Activated T-helper 1 cell treated with anti-CD3 and anti-CD28 coated beads, Interleukin-2, amount 50 U/mL, for 16 hours (primary cell): ENCODE measurements at regions not wholly inside any gene's neighbourhood (a gene's known extent, or its start where the extent isn't known, plus 50 kb on each side); places are given as distances from the start of the nearest gene placed in this dataset.
"Not testable (repeated sequence)": the region's sequence is repeated elsewhere in the genome, so short reads cannot be mapped to it uniquely, and the experiment has no call there.

ENCODE experiments used
- DNase-seq, 2 donors: peaks; one replicate each; pipeline ENCODE4 v3.0.0-alpha.2; 2020; ENCODE audit warnings: low read depth in 1 of 2, low spot score in 1 of 2

DNA sequence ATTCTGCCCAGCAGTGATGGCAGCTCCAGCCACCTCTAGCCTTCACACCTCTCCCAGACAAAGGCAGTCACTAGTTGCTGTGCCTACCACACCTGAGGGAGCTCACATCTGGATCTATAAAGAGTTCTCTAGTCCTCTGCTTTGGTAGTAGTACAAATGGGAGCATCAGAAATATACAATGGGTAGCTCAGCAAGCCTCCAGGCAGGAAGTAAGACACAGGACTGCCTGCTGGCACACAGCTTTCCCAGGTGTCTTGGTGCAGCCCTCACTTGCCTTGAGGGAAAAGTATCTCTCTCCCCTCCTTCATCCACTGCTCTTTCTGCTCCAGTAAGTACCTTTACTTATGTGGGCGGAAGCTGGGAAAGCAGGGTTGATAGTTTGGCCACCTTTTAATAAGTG lies 212.9 kb upstream of the SLC7A11 start:
- DNase-seq = no peak

DNA sequence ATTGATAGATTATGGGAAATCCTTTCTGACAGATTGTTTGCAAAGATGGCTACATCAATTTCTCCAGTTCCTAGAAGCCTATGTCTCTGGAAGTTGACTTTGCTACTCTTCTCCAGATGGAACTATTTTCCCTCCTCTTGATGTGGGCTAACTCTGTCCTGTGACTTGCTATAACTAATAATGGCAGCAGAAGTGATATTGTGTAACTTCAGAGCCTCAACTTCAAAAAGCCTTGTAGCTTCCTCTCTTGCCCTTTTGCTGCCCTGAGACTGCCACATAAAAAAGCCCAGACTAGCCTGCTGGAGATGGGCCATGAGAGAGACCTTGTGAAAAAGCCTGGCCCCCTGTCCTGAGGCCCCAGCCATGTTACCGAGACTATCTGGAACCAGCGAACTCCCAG lies 210.7 kb upstream of the SLC7A11 start:
- no peak for DNase-seq

DNA sequence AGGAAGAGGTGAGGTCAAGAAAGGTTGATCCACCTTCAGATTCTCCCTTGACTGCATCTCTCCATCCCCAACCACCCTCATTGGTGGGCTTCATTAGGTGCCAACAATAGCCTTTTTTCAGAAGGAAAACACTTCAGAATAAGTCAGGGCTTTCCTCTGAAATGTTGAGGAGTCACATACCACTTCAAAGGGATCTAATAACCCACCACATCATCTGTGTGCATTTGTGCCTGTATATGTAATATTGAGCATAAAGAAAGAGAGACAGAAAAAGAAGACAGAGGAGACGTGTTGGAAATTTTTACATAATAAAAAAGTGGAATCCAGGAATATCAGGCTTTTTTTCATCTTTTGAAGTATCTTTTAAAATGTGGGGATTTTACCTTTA lies 209.1 kb upstream of the SLC7A11 start:
- no peak for DNase-seq

DNA sequence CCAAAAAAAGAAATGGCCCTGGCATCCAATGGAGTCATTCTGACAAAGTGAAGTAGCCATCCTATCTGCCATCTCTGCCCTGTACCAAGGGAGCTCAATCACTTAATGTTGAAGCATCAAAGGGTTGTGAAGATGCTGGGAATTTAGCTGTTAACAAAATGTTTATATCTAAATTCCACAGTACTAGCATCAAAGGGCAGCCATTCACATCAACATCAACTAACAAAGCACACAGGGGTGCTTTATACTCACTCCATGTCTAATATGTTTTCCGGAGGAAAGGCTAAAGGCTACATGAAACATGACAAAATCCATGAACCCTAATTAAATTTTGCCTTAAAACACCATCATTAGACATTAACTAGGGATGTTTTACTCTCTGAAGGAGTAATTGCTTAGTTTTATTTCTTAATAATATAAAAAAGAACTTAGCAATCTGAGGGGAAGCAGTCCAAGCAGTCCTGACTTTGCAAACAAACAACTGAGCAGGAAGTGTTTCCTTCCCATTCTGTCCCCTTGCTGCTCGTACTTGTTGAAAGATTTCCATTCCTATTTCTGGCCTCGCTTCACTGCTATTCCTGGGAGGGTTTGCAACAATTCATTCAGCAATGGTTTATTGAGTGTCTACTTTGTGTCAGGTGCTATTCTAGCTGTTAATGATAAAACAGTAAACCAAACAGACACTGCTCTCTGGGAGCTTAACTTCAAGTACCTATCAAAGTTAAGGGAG lies 208.6 kb upstream of the SLC7A11 start:
- DNase-seq = no peak

DNA sequence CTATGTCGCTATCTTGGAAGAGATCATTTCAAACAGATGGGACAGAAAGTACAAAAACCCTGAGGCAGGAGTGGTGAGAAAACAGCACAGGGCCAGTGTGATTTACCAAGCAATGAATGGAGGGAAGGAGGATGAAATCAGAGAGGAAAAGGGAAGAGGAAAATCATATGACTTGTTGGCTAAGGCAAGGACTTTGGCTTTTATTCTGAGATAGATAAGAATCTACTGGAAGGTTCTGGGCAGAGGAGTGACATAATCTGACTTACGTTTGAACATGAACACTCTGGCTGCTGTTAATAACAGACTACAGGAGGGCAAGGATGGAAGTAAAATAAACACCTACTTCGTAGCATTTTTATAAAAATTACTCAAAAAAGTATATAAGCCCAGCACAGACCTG lies 207.8 kb upstream of the SLC7A11 start:
- no peak for DNase-seq

DNA sequence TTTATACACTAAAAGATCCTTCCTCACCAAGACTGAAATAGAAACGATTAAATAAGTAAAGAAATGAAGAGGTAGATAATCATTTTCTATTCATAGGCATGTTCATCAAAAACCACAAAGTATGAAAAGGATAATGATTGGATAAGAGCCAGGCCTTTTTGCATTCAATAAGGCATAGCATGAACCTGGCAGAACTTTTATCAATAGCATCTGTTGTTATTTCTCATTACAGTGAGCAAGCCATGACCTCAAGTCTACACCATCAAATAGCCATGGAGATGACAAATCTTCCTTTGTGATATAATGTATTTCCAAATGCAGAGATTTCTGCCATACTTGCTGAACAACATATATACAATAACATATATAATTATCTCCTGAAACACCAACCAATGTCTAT lies 206.0 kb upstream of the SLC7A11 start:
- no peak for DNase-seq

DNA sequence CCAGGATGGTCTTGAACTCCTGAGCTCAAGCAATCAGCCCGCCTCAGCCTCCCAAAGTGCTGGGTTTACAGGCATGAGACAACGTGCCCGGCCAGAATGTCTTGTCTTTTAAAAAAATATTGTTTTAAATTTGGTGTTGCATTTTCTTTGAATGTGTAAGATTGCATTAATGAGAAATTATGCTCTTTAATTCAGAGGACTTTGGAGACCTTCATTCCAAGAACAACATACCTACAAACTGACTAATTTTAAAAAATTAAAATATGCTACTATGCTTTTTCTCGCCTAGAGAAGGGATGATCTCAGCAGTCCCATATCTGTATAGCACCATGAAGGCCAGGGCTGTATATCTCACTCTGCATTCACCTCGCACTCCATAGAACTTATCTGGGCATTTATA lies 204.3 kb upstream of the SLC7A11 start:
- no peak for DNase-seq

DNA sequence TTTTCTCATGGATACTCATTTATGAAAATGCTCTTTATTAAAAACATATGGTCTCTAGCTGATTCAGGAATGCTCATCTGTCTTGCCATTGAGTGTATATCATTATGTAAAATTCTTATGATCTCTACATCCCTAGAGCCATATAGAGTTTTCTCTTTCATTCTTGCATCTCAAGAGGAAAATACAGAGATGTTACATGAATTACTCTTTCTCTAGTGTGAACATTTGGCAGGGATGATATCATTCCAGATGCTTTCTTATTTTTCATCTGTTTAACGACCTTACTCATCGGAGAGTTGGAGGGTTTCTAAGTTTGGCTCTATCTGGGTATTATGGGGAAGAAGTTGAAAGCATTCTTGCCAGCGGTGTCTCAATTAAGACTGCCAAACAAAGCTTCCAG lies 202.9 kb upstream of the SLC7A11 start:
- no peak for DNase-seq

DNA sequence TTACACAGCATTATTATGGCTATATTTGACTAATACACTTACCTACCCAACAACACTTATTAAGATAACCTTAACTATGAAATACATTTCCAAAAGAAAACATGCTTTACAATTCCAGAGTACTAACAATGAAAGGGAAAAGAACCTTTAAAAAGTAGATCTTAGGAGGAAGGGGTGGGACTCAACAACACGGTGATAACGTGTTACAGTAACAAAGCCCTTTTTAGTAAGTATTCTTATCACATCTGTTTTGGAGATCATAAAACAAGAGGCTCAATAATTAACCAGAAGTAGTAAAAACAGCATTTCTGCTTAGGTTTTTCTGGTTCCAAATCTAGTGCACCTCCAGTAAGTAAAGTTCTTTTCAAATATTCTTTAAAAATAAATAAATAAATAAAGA lies 202.1 kb upstream of the SLC7A11 start:
- DNase-seq = no peak

DNA sequence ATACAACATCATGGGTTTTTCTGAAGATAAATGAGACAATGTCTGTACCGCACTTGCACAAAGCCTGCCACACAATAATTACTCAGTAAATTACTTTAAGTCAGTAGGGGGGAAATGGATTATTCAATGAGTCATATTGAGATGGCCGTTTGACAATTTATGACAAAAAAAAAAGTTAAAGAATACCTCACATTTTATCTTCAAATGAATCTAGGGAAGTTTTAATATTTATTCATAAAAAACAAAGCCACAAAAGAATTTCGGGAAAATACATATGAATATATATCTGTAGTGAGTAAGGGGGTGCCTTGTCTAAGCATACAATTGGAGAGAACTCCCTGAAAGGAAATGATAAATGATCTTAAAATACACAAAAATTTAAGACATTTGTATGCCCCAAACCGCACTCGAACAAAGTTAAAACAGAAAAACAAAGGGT lies 197.0 kb upstream of the SLC7A11 start:
- no peak for DNase-seq

DNA sequence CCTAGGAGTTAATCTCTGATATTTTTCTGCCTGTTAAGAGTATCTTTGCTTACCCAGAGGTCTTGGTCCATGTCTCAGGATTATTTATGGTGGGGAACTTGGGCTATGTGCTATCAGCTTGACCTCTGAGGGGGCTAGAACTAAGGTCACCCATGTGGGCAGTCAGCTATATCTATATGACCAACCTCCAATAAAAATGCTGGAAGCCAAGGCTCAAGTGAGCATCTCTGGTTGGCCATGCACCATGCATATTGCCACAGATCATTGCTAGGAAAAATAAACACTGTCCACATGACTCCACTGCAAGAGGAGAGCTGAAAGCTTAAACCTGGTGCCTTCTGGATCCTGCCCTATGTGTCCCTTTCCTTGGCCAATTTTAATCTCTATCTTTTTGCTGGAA lies 196.5 kb upstream of the SLC7A11 start:
- DNase-seq = no peak

DNA sequence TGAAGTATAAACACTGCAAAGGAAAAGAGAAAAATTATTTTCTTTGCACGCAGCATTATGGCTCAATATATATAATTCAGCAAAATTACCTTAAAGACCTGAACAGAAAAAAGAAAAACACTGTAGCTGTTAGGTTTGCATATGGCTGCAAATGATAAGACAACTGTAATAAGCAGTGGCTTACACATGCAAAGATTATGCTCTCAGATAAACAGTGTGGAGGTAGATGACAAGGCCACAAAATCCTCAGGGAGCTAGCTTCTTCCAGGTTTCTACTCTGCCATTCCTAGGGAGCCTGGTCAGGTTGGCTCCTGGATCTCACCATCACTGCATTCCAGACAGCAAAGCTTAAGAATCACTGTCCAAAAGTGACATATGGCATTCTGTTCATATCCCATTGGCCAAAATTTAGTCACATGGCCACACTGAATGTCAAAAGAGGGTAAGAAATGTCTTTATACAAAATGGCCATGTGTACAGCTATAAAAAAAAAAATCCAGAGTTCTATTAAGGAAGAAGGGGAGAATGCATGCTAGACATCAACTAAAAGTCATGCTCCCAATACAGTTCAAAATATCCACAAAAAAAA lies 195.2 kb upstream of the SLC7A11 start:
- DNase-seq = no peak

DNA sequence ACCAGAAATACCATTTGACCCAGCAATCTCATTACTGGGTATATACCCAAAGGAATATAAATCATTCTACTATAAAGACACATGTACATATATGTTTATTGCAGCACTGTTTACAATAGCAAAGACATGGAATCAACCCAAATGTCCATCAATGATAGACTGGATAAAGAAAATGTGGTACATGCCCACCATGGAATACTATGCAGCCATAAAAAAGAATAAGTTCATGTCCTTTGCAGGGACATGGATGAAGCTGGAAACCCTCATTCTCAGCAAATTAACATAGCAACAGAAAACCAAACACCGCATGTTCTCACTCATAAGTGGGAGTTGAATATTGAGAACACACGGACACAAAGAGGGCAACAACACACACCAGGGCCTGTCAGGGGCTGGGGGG lies 193.6 kb upstream of the SLC7A11 start:
- DNase-seq = not testable (repeated sequence)

DNA sequence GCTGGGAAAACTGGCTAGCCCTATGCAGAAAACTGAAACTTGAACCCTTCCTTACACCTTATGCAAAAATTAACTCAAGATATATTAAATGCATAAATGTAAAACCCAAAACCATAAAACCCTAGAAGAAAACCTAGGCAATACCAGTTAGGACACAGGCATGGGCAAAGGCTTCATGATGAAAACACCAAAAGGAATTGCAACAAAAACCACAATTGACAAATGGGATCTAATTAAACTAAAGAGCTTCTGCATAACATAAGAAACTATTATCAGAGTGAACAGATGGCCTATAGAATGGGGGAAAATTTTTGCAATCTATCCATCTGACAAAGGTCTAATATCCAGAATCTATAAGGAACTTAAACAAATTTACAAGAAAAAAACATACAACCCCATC lies 192.9 kb upstream of the SLC7A11 start:
- not testable (repeated sequence) for DNase-seq

DNA sequence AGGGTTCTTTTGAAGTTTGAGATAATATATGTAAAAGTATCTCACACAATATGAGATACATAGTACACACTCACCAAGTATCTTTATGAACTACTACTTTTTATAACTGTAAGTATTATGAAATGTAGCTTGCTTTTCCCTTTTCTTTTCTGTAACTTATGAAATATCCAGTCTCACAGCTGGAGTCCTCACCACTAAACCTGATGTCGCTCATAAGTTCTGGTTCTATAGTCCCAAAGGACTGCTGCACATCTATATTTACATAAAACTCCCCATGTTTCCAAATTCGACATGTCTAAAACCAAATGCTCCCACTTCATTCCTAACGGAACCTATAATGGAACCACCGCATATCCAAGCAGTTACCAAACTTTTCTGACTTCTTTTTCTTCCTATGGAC lies 186.5 kb upstream of the SLC7A11 start:
- no peak for DNase-seq

DNA sequence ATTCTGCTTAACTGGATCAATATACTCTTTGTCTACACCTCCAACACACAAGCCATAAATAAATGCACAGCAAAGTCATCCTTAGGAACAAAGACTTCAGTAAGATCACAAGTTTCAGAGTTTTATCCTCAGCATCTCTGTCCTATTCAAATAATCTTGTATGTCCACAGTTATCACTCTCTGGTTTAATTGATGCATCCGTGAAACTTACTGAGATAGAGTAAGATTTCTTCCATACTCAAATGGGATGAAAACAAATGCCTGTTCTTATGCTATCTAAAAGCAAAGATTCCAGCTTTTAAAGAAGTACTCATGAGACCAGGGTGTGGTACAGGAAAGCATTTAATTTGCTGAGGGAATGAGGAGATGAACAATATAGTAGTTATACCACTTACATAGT lies 184.6 kb upstream of the SLC7A11 start:
- DNase-seq = no peak

DNA sequence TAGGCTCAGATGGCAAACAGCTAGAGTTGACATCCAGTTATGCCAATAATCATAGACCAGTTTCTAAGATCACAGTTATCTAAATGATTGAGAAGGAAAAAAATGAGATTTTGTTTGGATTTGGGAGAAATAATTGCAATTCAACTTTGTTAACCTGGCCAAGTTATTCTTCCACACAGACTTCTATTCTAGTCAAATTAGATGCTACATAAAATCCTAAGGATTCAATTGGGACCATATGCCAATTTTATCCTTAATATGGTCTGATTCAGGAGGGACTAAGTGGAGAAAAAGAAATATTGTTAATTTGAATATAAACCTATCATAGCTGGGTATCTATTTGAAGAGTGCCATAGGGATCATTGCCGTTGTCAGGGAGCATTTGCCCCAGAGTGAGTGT lies 178.3 kb upstream of the SLC7A11 start:
- no peak for DNase-seq

DNA sequence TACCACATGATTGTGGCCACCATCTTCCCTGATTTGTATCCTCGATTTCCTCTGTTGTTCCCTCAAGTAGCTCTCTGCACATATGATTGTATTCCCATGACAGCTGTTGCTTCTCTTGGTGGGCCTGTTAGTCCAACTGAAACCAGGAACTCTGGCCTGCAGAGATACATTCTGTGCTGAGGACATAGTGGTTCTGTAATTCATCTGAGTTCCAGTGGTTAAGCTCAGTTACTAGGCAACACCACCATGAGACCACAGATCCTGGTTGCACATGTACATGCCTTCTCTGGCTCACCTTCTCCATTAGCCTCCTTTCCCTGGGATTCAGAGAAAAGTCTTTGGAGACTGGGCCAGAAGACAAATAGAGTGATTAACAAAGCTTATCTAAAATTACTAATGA lies 172.1 kb upstream of the SLC7A11 start:
- no peak for DNase-seq

DNA sequence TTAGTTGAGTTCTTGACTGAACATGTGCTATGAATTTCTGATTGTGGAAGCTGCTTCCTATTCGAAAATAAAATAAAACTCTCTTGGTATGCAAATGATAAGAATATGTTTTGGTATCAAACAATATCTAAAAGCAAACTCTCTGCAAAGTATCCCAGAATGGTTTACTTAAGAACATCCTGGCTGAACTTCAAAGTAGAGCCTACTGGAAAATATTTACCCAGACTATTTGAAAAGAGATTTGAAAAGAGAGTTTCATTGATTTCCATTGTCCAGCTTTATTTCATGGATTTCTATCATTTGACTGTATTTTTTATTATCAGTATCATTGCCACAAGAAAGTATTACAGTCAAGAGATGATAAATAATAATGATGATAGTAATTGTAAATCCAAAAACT lies 171.1 kb upstream of the SLC7A11 start:
- no peak for DNase-seq

DNA sequence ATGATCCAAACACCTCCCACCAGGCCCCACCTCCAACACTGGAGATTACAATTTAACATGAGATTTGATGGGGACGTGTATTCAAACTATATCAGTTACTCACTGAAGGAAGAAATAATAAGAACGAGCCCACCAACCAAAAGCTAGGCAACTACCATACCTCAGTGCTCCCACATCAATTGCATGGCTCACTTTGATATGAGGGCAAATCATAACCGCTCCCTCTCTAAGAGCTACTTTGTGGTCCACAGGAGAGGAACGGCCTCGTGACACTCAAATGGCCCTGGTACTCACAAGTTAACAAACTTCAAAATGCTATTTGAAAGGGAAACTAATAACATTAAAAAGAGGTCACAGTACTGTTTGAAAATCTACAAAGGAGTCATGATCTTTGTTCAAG lies 170.7 kb upstream of the SLC7A11 start:
- no peak for DNase-seq

DNA sequence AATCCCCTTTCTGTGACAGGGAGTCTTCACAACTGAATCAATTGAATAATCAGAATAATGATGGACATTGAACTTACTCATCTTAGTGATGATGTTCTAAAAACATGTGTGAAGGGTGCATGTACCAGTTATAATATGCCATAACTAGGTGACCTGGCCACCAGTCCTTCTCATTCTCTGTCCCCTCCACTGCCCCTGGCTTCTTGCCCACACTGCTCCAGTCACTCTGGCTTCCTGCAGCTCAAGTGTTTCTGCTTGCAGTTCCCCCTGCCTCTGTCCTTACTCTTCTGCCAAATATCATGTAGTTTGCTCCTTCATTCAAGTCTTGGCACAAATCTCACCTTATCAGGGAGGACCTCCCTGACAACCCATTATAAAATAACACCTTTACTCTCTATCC lies 168.1 kb upstream of the SLC7A11 start:
- DNase-seq = no peak

DNA sequence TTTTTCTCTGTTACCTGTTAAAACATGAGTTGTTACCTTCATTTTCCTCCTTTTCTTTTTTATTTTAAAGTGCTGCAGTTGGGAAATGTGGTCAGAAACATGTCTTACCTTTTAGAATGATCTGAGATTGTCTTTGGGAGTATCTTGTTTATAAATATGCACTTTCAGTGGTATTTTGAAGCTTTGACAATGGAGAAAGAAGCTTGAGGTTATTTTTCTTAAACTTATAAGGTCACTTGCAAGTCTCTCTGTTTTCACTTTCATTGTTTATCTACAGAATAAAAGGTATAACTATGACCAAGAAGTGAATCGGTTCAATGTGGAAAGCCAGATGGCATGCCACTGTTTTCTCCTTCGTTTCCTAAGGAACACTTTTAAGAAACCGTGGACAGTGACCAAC lies 167.5 kb upstream of the SLC7A11 start:
- no peak for DNase-seq

DNA sequence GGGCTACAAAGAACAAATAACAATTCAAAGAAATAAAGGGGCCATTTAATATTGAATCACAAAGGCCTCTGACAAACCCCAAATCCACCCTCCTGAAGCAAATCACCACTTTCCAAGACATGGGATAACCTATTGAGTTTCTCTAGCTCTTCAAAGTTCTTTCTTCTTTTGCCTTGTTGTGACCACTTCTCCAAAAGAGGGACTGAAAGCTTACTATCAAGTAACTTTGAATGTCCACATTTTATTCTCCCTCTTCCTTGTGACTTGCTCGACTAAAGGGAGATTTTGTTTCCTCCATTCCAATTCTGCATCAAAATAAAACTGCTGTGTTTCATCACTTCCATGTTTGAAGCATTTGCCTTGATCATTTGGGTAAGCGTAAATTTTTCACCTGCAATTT lies 166.6 kb upstream of the SLC7A11 start:
- no peak for DNase-seq
